GM12878 (cell line): ENCODE measurements at regions not wholly inside any gene's neighbourhood (a gene's known extent, or its start where the extent isn't known, plus 50 kb on each side); places are given as distances from the start of the nearest gene placed in this dataset.

Experiments
- ATAC-seq: fragments of 200-7000 bp; cut with Tn5 transposase; 3 replicates; pipeline ENCODE4 v1.9.1; 2020; ENCODE audit warnings: mild to moderate bottlenecking, moderate library complexity
- BruUV-seq: library from RNA; stranded (reverse); fragments of 400-500 nt; replicated peaks from 2 replicates; lab custom pipeline; 2021; lab: Mats Ljungman, UMichigan
- CTCF ChIA-PET: fragments of 300-600 bp; sonication (Branson Sonifier 250); formaldehyde crosslinking; extraction: SDS; loops from one replicate; lab custom pipeline; 2021; ENCODE audit warnings: inconsistent platforms; lab: Yijun Ruan, JAX
- POLR2A ChIA-PET: fragments of 350-600 bp; formaldehyde crosslinking; extraction: SDS; loops from one replicate; lab custom pipeline; 2021; ENCODE audit warnings: inconsistent platforms; lab: Charles Lee
- RAD21 ChIA-PET: fragments of 300-600 bp; sonication (Branson Sonifier 250); formaldehyde crosslinking; loops from one replicate; lab custom pipeline; 2023; ENCODE audit warnings: antibody characterized with exemption; ENCODE audit not compliant: unreplicated experiment; lab: Charles Lee
- SMC1A ChIA-PET: fragments of 300-600 bp; sonication (Branson Sonifier 250); formaldehyde crosslinking; loops from one replicate; lab custom pipeline; 2023; ENCODE audit not compliant: unreplicated experiment, uncharacterized antibody; lab: Charles Lee
- DNase-seq: peaks from one replicate; pipeline ENCODE4 v3.0.0-alpha.2; 2011; ENCODE audit warnings: low read depth, low spot score
- FAIRE-seq: peaks from 3 replicates; lab custom pipeline; 2011; peaks lifted over from hg19 to GRCh38; lab: Jason Lieb, UNC
- H2AFZ ChIP-seq: 2 replicates; pipeline ENCODE4 v1.6.0; 2011; ENCODE audit warnings: low read depth, low read length, control low read depth; ENCODE audit not compliant: control insufficient read depth
- H3K27ac ChIP-seq: 2 replicates; pipeline ENCODE4 v1.5.1; 2011; ENCODE audit warnings: control low read depth; ENCODE audit not compliant: control insufficient read depth, insufficient read depth
- H3K27me3 ChIP-seq, 2 experiments: replicated peaks in 1 of 2; 2 replicates each; pipeline versions ENCODE4 v1.6.0 to v1.6.1; 2011; ENCODE audit warnings: low read length in 1 of 2; ENCODE audit not compliant: control insufficient read depth in 2 of 2, insufficient read depth in 2 of 2
- H3K36me3 ChIP-seq, 2 experiments: 2 replicates each; pipeline ENCODE4 v1.5.1; 2011; ENCODE audit warnings: low read length in 1 of 2; ENCODE audit not compliant: control insufficient read depth in 2 of 2, insufficient read depth in 2 of 2
- H3K4me1 ChIP-seq: 2 replicates; pipeline ENCODE4 v1.6.1; 2011; ENCODE audit warnings: mild to moderate bottlenecking, low read length, moderate library complexity, mixed read lengths; ENCODE audit not compliant: control insufficient read depth, insufficient read depth
- H3K4me2 ChIP-seq: 2 replicates; pipeline ENCODE4 v1.6.0; 2011; ENCODE audit warnings: control low read depth; ENCODE audit not compliant: control insufficient read depth, insufficient read depth
- H3K4me3 ChIP-seq: fragments of 200-600 bp; sonication (generic); 2 replicates; pipeline ENCODE4 v1.5.1; 2016
- H3K79me2 ChIP-seq: 2 replicates; pipeline ENCODE4 v1.6.0; 2011; ENCODE audit warnings: low read length; ENCODE audit not compliant: control insufficient read depth, insufficient read depth
- H3K9ac ChIP-seq: 2 replicates; pipeline ENCODE4 v1.8.0; 2011; ENCODE audit warnings: low read length, control low read depth, mixed read lengths; ENCODE audit not compliant: control insufficient read depth, insufficient read depth
- H3K9me3 ChIP-seq: replicated peaks from 3 replicates; pipeline ENCODE4 v1.5.1; 2011; ENCODE audit warnings: mild to moderate bottlenecking, low read length; ENCODE audit not compliant: control insufficient read depth, insufficient read depth
- H4K20me1 ChIP-seq: 2 replicates; pipeline ENCODE4 v1.6.0; 2011; ENCODE audit not compliant: control insufficient read depth, insufficient read depth
- BHLHE40 ChIP-seq, 2 experiments: fragments of 450-650 bp in 1 of 2; IDR thresholded peaks; 2 replicates each; pipeline ENCODE4 v1.6.1; 2011 to 2017; ENCODE audit warnings: low read depth in 2 of 2, borderline replicate concordance in 1 of 2, improper control_type of control experiment in 1 of 2, low read length in 1 of 2, mild to moderate bottlenecking in 1 of 2
- BRCA1 ChIP-seq: IDR thresholded peaks from 2 replicates; pipeline ENCODE4 v1.6.1; 2011; ENCODE audit warnings: low read depth, low read length, improper control_type of control experiment
- HDGF ChIP-seq: fragments of 450-650 bp; IDR thresholded peaks from 2 replicates; pipeline ENCODE4 v1.6.1; 2016; ENCODE audit warnings: antibody characterized with exemption
- IKZF2 ChIP-seq, 2 experiments: fragments of 450-650 bp; IDR thresholded peaks; 2 replicates each; pipeline ENCODE4 v1.6.1; 2017; ENCODE audit warnings: mild to moderate bottlenecking in 2 of 2, moderate library complexity in 2 of 2
- JUNB ChIP-seq: IDR thresholded peaks from 2 replicates; pipeline ENCODE4 v1.6.1; 2016; ENCODE audit warnings: antibody characterized with exemption, mild to moderate bottlenecking
- KLF5 ChIP-seq: fragments of 450-650 bp; IDR thresholded peaks from 2 replicates; pipeline ENCODE4 v1.6.1; 2014; ENCODE audit warnings: mild to moderate bottlenecking; ENCODE audit not compliant: partially characterized antibody
- SREBF1 ChIP-seq: IDR thresholded peaks from 2 replicates; pipeline ENCODE4 v1.6.1; 2012; ENCODE audit warnings: mild to moderate bottlenecking, low read length
- TARDBP ChIP-seq: IDR thresholded peaks from 2 replicates; pipeline ENCODE4 v1.6.1; 2016; ENCODE audit warnings: borderline replicate concordance
- ZNF622 ChIP-seq: fragments of 450-650 bp; IDR thresholded peaks from 2 replicates; pipeline ENCODE4 v1.6.1; 2017; ENCODE audit warnings: mild to moderate bottlenecking, inconsistent platforms
- WGBS: methylation state at CpG from one replicate; pipeline ENCODE4 v1.1.6; 2016; ENCODE audit warnings: low lambda C conversion rate; ENCODE audit not compliant: insufficient replicate concordance, insufficient coverage; ENCODE audit errors: missing lambda C conversion rate; 5-methylcytosine and 5-hydroxymethylcytosine counted together
- in situ Hi-C: fragments of 300-500 bp; cut with MboI; formaldehyde crosslinking; loops from 9 replicates; pipeline ENCODE4 v1.14.3; 2018; ENCODE audit warnings: mixed read lengths
- intact Hi-C: fragments of 100-400 bp; cut with micrococcal nuclease; formaldehyde crosslinking; loops from one replicate; pipeline ENCODE4 v1.14.2; 2022; ENCODE audit not compliant: unreplicated experiment
- TF ChIP-seq, protein P1 (sequence below): fragments of 450-650 bp; IDR thresholded peaks from 2 replicates; pipeline ENCODE4 v1.6.1; 2016; ENCODE audit warnings: mild to moderate bottlenecking, moderate library complexity, borderline replicate concordance
- TF ChIP-seq, protein P2 (sequence below): fragments of 450-650 bp; IDR thresholded peaks from 2 replicates; pipeline ENCODE4 v1.6.1; 2017; ENCODE audit warnings: mild to moderate bottlenecking, moderate library complexity

DNA sequence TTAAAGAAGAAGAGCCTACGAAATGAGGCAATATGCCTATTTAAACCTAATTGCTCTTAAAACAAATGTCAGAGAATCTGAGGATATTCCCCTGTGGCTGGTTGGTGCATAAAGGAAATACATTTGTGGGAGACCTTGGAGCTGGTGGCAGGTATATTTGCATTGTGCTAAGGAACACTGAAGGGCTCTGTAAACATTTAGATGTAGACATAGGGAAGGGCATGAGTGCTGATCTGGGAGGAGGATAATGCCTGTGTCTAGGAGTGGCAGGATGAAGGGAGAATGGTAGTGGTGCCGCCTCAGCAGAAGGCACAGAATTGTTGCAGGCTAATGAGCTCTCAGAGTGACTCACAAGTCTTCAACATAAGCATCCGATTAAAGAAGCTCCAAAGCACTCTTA lies 85.8 kb downstream of the CD164 start (continued):
- TF ChIP-seq, protein P1, sequence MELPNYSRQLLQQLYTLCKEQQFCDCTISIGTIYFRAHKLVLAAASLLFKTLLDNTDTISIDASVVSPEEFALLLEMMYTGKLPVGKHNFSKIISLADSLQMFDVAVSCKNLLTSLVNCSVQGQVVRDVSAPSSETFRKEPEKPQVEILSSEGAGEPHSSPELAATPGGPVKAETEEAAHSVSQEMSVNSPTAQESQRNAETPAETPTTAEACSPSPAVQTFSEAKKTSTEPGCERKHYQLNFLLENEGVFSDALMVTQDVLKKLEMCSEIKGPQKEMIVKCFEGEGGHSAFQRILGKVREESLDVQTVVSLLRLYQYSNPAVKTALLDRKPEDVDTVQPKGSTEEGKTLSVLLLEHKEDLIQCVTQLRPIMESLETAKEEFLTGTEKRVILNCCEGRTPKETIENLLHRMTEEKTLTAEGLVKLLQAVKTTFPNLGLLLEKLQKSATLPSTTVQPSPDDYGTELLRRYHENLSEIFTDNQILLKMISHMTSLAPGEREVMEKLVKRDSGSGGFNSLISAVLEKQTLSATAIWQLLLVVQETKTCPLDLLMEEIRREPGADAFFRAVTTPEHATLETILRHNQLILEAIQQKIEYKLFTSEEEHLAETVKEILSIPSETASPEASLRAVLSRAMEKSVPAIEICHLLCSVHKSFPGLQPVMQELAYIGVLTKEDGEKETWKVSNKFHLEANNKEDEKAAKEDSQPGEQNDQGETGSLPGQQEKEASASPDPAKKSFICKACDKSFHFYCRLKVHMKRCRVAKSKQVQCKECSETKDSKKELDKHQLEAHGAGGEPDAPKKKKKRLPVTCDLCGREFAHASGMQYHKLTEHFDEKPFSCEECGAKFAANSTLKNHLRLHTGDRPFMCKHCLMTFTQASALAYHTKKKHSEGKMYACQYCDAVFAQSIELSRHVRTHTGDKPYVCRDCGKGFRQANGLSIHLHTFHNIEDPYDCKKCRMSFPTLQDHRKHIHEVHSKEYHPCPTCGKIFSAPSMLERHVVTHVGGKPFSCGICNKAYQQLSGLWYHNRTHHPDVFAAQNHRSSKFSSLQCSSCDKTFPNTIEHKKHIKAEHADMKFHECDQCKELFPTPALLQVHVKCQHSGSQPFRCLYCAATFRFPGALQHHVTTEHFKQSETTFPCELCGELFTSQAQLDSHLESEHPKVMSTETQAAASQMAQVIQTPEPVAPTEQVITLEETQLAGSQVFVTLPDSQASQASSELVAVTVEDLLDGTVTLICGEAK: no peak
- TF ChIP-seq IKZF2 (IDR thresholded peaks at IDR 0.05) (no peak), TARDBP (no peak), ZNF622 (no peak)

DNA sequence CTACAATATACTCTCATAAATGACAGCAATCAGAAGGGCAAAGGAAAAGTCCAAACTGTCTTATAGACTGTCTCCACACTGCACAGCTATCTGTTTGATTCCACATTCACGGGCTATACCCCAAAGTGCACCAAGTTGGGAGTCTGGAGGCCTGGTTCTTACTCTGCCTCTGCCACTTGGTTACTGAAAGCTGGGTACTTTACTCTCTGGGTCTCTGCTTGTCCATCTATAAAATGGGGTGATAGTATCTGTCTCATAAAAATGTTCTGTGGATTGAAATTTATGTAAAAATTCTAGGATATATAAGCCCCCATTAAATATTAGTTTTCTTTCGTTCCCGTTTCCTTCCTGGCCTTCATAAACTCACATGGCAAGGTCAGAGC lies 86.5 kb downstream of the CD164 start:
- TF ChIP-seq KLF5 (no peak), SREBF1 (no peak), BHLHE40 (IDR thresholded peaks at IDR 0.05; ENCODE audit: borderline replicate concordance in 1 of 2, low read depth in 2 of 2, low read length in 1 of 2) (no peak), BRCA1 (no peak), JUNB (no peak), HDGF (no peak)
- TF ChIP-seq, protein P2, sequence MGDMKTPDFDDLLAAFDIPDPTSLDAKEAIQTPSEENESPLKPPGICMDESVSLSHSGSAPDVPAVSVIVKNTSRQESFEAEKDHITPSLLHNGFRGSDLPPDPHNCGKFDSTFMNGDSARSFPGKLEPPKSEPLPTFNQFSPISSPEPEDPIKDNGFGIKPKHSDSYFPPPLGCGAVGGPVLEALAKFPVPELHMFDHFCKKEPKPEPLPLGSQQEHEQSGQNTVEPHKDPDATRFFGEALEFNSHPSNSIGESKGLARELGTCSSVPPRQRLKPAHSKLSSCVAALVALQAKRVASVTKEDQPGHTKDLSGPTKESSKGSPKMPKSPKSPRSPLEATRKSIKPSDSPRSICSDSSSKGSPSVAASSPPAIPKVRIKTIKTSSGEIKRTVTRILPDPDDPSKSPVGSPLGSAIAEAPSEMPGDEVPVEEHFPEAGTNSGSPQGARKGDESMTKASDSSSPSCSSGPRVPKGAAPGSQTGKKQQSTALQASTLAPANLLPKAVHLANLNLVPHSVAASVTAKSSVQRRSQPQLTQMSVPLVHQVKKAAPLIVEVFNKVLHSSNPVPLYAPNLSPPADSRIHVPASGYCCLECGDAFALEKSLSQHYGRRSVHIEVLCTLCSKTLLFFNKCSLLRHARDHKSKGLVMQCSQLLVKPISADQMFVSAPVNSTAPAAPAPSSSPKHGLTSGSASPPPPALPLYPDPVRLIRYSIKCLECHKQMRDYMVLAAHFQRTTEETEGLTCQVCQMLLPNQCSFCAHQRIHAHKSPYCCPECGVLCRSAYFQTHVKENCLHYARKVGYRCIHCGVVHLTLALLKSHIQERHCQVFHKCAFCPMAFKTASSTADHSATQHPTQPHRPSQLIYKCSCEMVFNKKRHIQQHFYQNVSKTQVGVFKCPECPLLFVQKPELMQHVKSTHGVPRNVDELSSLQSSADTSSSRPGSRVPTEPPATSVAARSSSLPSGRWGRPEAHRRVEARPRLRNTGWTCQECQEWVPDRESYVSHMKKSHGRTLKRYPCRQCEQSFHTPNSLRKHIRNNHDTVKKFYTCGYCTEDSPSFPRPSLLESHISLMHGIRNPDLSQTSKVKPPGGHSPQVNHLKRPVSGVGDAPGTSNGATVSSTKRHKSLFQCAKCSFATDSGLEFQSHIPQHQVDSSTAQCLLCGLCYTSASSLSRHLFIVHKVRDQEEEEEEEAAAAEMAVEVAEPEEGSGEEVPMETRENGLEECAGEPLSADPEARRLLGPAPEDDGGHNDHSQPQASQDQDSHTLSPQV: no peak
- no peak for FAIRE-seq
- RAD21 ChIA-PET: interaction anchor here (1.0 kb wide), 1 partner anchor 108 kb away, joined by 4 read pairs; no protein-coding TSS in a partner anchor

More for the DNA sequence above, 86.5 kb downstream of the CD164 start:
- Histone ChIP-seq H3K4me3 (no peak overlapping the region), H3K79me2 (no peaks in the 10 kb centered on the region), H3K27me3 (no peaks in the 10 kb centered on the region; a peak in 1 of 4 replicates), H3K9ac (no peak overlapping the region), H3K27ac (no peak overlapping the region), H2AFZ (no peak overlapping the region), H3K36me3 (no peaks in the 10 kb centered on the region), H3K9me3 (no peaks in the 10 kb centered on the region), H4K20me1 (no peaks in the 10 kb centered on the region), H3K4me1 (no peaks in the 10 kb centered on the region), H3K4me2 (no peak overlapping the region)
- 65% methylated on average over 3 of the region's 3 CpGs for WGBS
- ChIA-PET CTCF (interaction anchor here (1.3 to 1.4 kb wide), 2 partner anchors 16 to 75 kb away, joined by 3 to 4 read pairs; no protein-coding TSS in a partner anchor), POLR2A (no interaction called here), SMC1A (interaction anchor here (2.5 kb wide), 1 partner anchor 12 kb away, joined by 11 read pairs; no protein-coding TSS in a partner anchor)
- no peak for DNase-seq
- in situ Hi-C loops: no loop called here
- ATAC-seq: no peak
- BruUV-seq: no TSS peak
- intact Hi-C loops: no loop called here
